ENCODE measurements at regions not wholly inside any gene's neighbourhood (a gene's known extent, or its start where the extent isn't known, plus 50 kb on each side); places are given as distances from the start of the nearest gene placed in this dataset.

- H3K4me1 ChIP-seq (replicated peaks in 1 of 4; ENCODE audit: control insufficient read depth in 3 of 4, insufficient read depth in 4 of 4, low read length in 3 of 4): peaks cover 0 to under 1% (median 0%) of the 10 kb centered on the region in 4 experiments; a peak in 3 of 7 replicates
- H4K20me1 ChIP-seq (replicated peaks in 1 of 2; ENCODE audit: control insufficient read depth in 1 of 2, insufficient read depth in 2 of 2, low read length in 2 of 2): peaks cover 0 to under 1% of the 10 kb centered on the region in 2 experiments
- peaks cover 0 to 76% of the 10 kb centered on the region in 2 experiments; a peak in 3 of 4 replicates for H3K79me2 ChIP-seq (ENCODE audit: control insufficient read depth in 1 of 2, insufficient read depth in 2 of 2, low read length in 2 of 2)
- H3K36me3 ChIP-seq (ENCODE audit: control insufficient read depth in 2 of 4, insufficient read depth in 4 of 4, low read length in 3 of 4): no peaks in the 10 kb centered on the region
- H3K9ac ChIP-seq (replicated peaks in 1 of 4; ENCODE audit: extremely low read depth in 1 of 4, low read depth in 3 of 4, low read length in 3 of 4): no peak overlapping the region
- no peak overlapping the region for H2AK5ac ChIP-seq (ENCODE audit: low read depth, low read length)
- POLR2A ChIA-PET (ENCODE audit: partially characterized antibody): no interaction called here
- no peak overlapping the region for H2BK20ac ChIP-seq (ENCODE audit: low read length)
- no peak overlapping the region for H4K91ac ChIP-seq (replicated peaks; ENCODE audit: insufficient read length, low read length)
- FAIRE-seq (no peak), DNase-seq (ENCODE audit: low read depth in 1 of 2, low spot score in 2 of 2) (no peak)
- H3K4me2 ChIP-seq (ENCODE audit: insufficient read depth in 1 of 2, low read depth in 2 of 2, low read length in 2 of 2): no peak overlapping the region
- H2AFZ ChIP-seq (ENCODE audit: low read length): no peak overlapping the region
- no peak overlapping the region for H4K8ac ChIP-seq (ENCODE audit: extremely low read depth, insufficient read depth, low read length)
- 92% methylated on average over 1 of the region's 1 CpG; no CpG with 5 or more reads in 1 of the 2 experiments for WGBS, 2 experiments (ENCODE audit: extremely low coverage in 1 of 2, insufficient coverage in 1 of 2, insufficient read length in 1 of 2, insufficient replicate concordance in 2 of 2, low coverage in 1 of 2, low lambda C conversion rate in 2 of 2, missing lambda C conversion rate in 1 of 2)
- H3K23ac ChIP-seq (ENCODE audit: insufficient read length): no peak overlapping the region
- H3K4me3 ChIP-seq (ENCODE audit: extremely low read depth in 1 of 4, insufficient read depth in 2 of 4, low read depth in 3 of 4, low read length in 4 of 4): no peak overlapping the region
- H3K79me1 ChIP-seq (ENCODE audit: low read depth, low read length): peaks cover 7% of the 10 kb centered on the region; the same call in 1 of the 2 replicates
- no peak overlapping the region for H2BK5ac ChIP-seq (ENCODE audit: low read depth, low read length)
- no peaks in the 10 kb centered on the region for H3K27me3 ChIP-seq (replicated peaks in 1 of 4; ENCODE audit: control insufficient read depth in 3 of 4, extremely low read depth in 1 of 4, insufficient read depth in 3 of 4, low read length in 3 of 4)
- no peak overlapping the region for H3K18ac ChIP-seq (ENCODE audit: extremely low read depth, low read length)
- no peak overlapping the region for H2BK15ac ChIP-seq (ENCODE audit: low read length)
- H3K23me2 ChIP-seq (ENCODE audit: low read depth, low read length): no peaks in the 10 kb centered on the region
- H3K27ac ChIP-seq (ENCODE audit: low read depth, low read length): no peak overlapping the region
- H2BK12ac ChIP-seq (ENCODE audit: low read depth, low read length): no peak overlapping the region
- H3K9me3 ChIP-seq (ENCODE audit: insufficient read depth in 2 of 2, low read depth in 1 of 2, low read length in 1 of 2): no peaks in the 10 kb centered on the region
- H4K5ac ChIP-seq (ENCODE audit: insufficient read length, low read depth, low read length): no peak overlapping the region
- H3K4ac ChIP-seq (replicated peaks; ENCODE audit: insufficient read length, low read depth, low read length): no peak overlapping the region
- H3K14ac ChIP-seq (ENCODE audit: insufficient read length): no peak overlapping the region
- no peak overlapping the region for H3K56ac ChIP-seq (replicated peaks; ENCODE audit: insufficient read length, low read depth, low read length)
- CTCF ChIA-PET (ENCODE audit: partially characterized antibody): no interaction called here
- H2BK120ac ChIP-seq (replicated peaks; ENCODE audit: low read depth, low read length): no peak overlapping the region
- TF ChIP-seq SUZ12 (IDR thresholded peaks at IDR 0.05; ENCODE audit: low read length) (no peak), SP2 (IDR thresholded peaks at IDR 0.05; ENCODE audit: low read length) (no peak)
Measured at GRCh38 chr2:134193006-134193405, 60.9 kb upstream of the MGAT5 start.

Data from H1 (cell line).